Heart left ventricle (tissue), 16 donors: ENCODE measurements at regions not wholly inside any gene's neighbourhood (a gene's known extent, or its start where the extent isn't known, plus 50 kb on each side); places are given as distances from the start of the nearest gene placed in this dataset.

Source experiments
- ATAC-seq, 4 donors: fragments of 200-7000 bp; cut with Tn5 transposase; one replicate each; pipeline ENCODE4 v1.9.1; 2020 to 2022; ENCODE audit warnings: moderate library complexity in 4 of 4, mild to moderate bottlenecking in 3 of 4, moderate number of reproducible peaks in 1 of 4
- DNase-seq, 5 donors: peaks; one replicate each; pipeline ENCODE4 v3.0.0-alpha.2; 2020
- H3K27ac ChIP-seq, 12 donors: fragments of 200-600 bp; sonication (generic) in 4 of 12; one replicate each; pipeline versions ENCODE4 v1.5.0 to v1.8.0; 2016 to 2022; ENCODE audit warnings: mild to moderate bottlenecking in 2 of 12
- H3K27me3 ChIP-seq, 9 donors: fragments of 200-600 bp; sonication (generic) in 2 of 9; one replicate each; pipeline versions ENCODE4 v1.5.1 to v1.8.0; 2016 to 2022; ENCODE audit warnings: mild to moderate bottlenecking in 3 of 9
- H3K36me3 ChIP-seq, 9 donors: fragments of 200-600 bp; sonication (generic) in 2 of 9; one replicate each; pipeline versions ENCODE4 v1.5.0 to v1.8.0; 2018 to 2022; ENCODE audit warnings: mild to moderate bottlenecking in 2 of 9
- H3K4me1 ChIP-seq, 12 donors: fragments of 200-600 bp; sonication (generic) in 4 of 12; one replicate each; pipeline versions ENCODE4 v1.5.0 to v1.8.0; 2016 to 2022; ENCODE audit warnings: mild to moderate bottlenecking in 3 of 12
- H3K4me3 ChIP-seq, 12 donors: fragments of 200-600 bp; sonication (generic) in 4 of 12; one replicate each; pipeline versions ENCODE4 v1.5.0 to v1.8.0; 2017 to 2022; ENCODE audit warnings: mild to moderate bottlenecking in 9 of 12, moderate library complexity in 4 of 12
- H3K9me3 ChIP-seq, 12 donors: fragments of 200-600 bp; sonication (generic) in 4 of 12; one replicate each; pipeline versions ENCODE4 v1.5.0 to v1.8.0; 2016 to 2022; ENCODE audit warnings: mild to moderate bottlenecking in 1 of 12
- CTCF ChIP-seq, 12 donors: fragments of 200-600 bp; sonication (generic) in 4 of 12; IDR thresholded peaks; one replicate each; pipeline versions ENCODE4 v1.5.0 to v1.8.0; 2018 to 2022; ENCODE audit warnings: antibody characterized with exemption in 12 of 12, mild to moderate bottlenecking in 5 of 12
- POLR2A ChIP-seq, 2 donors: fragments of 450-650 bp; IDR thresholded peaks; one replicate each; pipeline ENCODE4 v1.6.1; 2017; ENCODE audit warnings: antibody characterized with exemption in 2 of 2, mild to moderate bottlenecking in 2 of 2, moderate library complexity in 2 of 2
- WGBS, 4 donors: extraction: QIAGEN DNeasy Blood & Tissue Kit in 2 of 4; methylation state at CpG; one replicate each; pipeline versions ENCODE4 v1.1.5 to v1.1.7; 2013 to 2018; 5-methylcytosine and 5-hydroxymethylcytosine counted together
- intact Hi-C, 10 donors: fragments of 100-400 bp; cut with DNase I; formaldehyde crosslinking; loops; one replicate each; pipeline versions ENCODE4 v1.11.1 to v1.14.2; 2022
- donor health status: ischemic (EF 13 %, LVEDD 7.1; RV severe dilation, severe dysfunction).
- donor health status: healthy with polysubstance abuse.
- donor health status: DM: no; HTN: yes; CAD: no.
- donor health status: DM: no; HTN: no; CAD: no.
- donor health status: ischemic (EF 25% LVEDD 6.9; RV normal size, moderate dysfunction).
- donor health status: ischemic (EF 25% LVEDD 5.7; RV mildly dilated, moderate dysfunction).
- donor health status: healthy.
- donor health status: DM: yes; HTN: yes; CAD: no.
- donor health status: ischemic (EF 35%, LVEDD 5.7; RV mildly dilated, moderate dysfunction).
- donor health status: nonischemic (EF 11% LVEDD 7.7; RV severe dilation, severe dysfunction).
- donor health status: DM: yes; HTN: yes; CAD: no.
- donor health status: PGD.
- donor health status: ischemic (EF 29% LVEDD 5.4; RV normal size, mild dysfunction).
- donor health status: nonischemic (EF 23%, LVEDD 6.1; RV moderate dilation, normal function).

- Histone ChIP-seq H3K9me3 (peaks cover 0 to 17% (median 3%) of the 10 kb centered on the region in 12 donors), H3K4me1 (no peaks in the 10 kb centered on the region), H3K27ac (no peak overlapping the region), H3K4me3 (no peak overlapping the region), H3K36me3 (no peaks in the 10 kb centered on the region), H3K27me3 (peaks cover 0 to 3% (median 0%) of the 10 kb centered on the region in 9 donors)
- TF ChIP-seq POLR2A (IDR thresholded peaks at IDR 0.05) (no peak), CTCF (IDR thresholded peaks at IDR 0.05) (no peak)
- intact Hi-C loops = no loop called here
- DNase-seq (no peak), ATAC-seq (no peak)
- WGBS, 4 donors = 67 to 72% (median 70%) methylated on average over 9 of the region's 9 CpGs
Observed at GRCh38 chr20:51298141-51298749, 244.3 kb downstream of the NFATC2 start.

GRCh38 chr20:51287628-51288413 lies 254.7 kb downstream of the NFATC2 start:
- intact Hi-C loops = no loop called here
- Histone ChIP-seq H3K27me3 (peaks cover 0 to 7% (median 0%) of the 10 kb centered on the region in 9 donors), H3K27ac (no peak overlapping the region), H3K4me1 (no peaks in the 10 kb centered on the region), H3K36me3 (no peaks in the 10 kb centered on the region), H3K4me3 (no peak overlapping the region), H3K9me3 (peaks cover 0 to 10% (median 0%) of the 10 kb centered on the region in 12 donors)
- no peak for TF ChIP-seq POLR2A (IDR thresholded peaks at IDR 0.05)
- TF ChIP-seq CTCF (IDR thresholded peaks at IDR 0.05) = no peak
- ATAC-seq = no peak
- WGBS, 4 donors = 48 to 61% (median 52%) methylated on average over 5 of the region's 5 CpGs
- DNase-seq = no peak

GRCh38 chr20:51286758-51287157 lies 255.8 kb downstream of the NFATC2 start:
- WGBS, 4 donors = 20 to 29% (median 25%) methylated on average over 1 of the region's 1 CpG

More at GRCh38 chr20:51286758-51287157, 255.8 kb downstream of the NFATC2 start:
- intact Hi-C loops = no loop called here
- Histone ChIP-seq H3K9me3 (peaks cover 0 to 13% (median 0%) of the 10 kb centered on the region in 12 donors), H3K27me3 (peaks cover 0 to 7% (median 0%) of the 10 kb centered on the region in 9 donors), H3K27ac (no peak overlapping the region), H3K4me3 (no peak overlapping the region), H3K4me1 (no peaks in the 10 kb centered on the region), H3K36me3 (no peaks in the 10 kb centered on the region)
- ATAC-seq (no peak), DNase-seq (no peak)
- no peak for TF ChIP-seq CTCF (IDR thresholded peaks at IDR 0.05)
- no peak for TF ChIP-seq POLR2A (IDR thresholded peaks at IDR 0.05)
